Activated CD8-positive, alpha-beta memory T cell treated with anti-CD3 and anti-CD28 coated beads, Interleukin-2, amount 50 U/mL, for 1 hour (primary cell): ENCODE measurements at regions not wholly inside any gene's neighbourhood (a gene's known extent, or its start where the extent isn't known, plus 50 kb on each side); places are given as distances from the start of the nearest gene placed in this dataset.
"Not testable (repeated sequence)": the region's sequence is repeated elsewhere in the genome, so short reads cannot be mapped to it uniquely, and the experiment has no call there.

Source experiments
- DNase-seq: peaks from one replicate; pipeline ENCODE4 v3.0.0-alpha.2; 2020; ENCODE audit errors: extremely low read depth

DNA sequence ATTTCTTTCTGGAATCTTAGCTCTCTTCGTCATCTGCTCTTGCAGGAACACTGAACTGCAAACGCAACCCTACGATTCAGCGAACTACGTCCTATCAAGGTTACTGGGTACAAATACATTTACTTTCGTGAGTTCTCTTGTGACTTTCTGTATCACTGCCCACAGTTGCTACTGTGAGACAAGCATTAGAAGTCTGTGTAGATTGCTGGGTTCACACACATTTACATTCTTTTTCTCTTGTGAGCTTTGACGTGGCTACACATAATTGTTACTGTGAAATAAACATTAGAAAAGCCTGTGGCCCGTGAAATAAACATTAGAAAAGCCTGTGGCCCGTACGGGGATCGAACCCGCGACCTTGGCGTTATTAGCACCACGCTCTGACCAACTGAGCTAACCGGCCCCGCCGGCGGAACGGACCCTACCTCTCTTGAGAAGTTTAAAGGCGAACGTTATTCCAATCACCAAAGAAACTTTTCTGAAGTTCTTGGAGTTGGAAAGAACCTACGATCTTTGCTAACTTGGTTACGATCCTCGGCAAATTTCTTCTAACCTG lies 61.2 kb upstream of the ZNF322 start:
- DNase-seq, result not testable (repeated sequence)

DNA sequence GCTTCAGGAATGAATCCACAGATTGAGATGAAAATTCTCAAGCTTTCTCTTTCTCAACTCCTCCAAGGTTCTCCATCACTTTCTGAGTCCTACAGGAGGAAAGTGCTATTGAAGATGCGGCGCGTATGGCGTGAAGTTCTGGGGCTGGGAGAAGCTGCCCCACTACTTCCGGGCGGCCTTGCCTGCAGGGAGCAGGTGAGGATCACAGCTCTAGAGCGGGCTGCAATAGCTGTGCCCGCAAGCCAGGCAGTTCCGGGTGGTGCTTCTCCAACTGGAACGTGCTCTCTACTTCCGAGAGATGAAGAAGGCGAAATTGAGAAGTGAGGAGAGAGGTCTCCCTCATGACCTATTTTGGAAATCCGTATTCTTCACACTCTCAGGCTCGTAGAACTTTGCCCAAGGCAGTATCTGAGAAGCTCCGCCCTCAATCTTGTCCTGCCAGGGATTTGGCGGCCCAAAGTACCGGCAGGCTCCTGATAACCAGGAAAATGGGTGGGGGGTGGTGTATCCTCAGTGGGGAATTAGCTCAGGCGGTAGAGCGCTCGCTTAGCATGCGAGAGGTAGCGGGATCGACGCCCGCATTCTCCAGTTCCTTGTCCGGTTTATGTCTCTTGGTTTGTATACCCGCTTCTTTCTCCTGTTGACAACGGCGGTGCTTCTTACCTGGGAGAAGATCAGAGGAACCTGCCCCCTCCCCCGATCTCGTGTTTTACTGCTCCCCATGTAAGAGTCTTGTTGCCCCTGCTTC lies 70.6 kb upstream of the ZNF322 start:
- DNase-seq, result not testable (repeated sequence)

DNA sequence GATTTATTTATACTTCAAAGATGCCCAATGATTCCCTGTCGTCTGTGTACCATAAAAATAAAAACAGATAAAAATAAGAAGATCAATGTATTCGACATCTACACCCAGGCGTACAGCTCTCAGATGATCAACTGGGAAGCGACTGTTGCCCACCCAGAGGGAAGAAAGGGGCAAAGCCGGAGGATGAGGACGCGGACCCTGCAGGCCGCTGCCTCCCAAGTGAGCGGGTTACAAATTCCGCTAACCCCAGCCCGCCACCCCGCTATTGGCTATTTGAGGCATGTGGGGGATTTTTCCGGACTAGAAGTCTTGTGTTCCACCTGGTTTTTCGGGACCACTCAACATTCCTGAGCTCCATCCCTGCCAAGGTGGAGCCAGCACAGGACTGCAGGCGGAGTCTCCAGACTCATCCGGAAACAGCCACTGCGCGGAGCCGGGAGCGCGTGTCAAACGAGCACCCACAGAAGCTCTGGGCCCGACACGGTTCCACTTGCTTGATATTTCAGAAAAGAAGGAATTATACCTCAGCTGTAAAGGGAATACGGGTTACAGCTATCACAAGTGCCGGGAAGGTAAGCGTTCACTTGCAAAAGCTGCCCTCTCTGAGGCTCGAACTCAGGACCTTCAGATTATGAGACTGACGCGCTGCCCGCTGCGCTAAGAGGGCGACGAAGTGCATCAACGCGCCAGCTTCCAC lies 75.4 kb upstream of the ZNF322 start:
- DNase-seq, result not testable (repeated sequence)

DNA sequence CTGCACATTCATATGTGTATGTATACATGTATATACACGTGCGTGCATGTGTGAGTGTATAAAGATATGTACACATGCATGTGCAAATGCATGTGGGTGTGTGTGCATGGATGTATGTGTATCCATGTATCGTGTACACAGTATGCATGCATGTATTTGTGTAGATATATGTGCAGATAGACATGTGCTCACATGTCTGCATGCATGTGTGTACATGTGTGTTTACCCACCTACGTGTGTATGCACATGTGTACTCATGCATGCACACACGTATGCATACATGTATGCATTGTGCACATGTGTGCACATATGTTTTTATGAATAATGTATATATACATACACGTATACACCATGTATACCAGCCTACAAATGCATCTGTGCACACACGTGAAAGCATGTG lies 80.3 kb upstream of the ZNF322 start:
- DNase-seq, result no peak

DNA sequence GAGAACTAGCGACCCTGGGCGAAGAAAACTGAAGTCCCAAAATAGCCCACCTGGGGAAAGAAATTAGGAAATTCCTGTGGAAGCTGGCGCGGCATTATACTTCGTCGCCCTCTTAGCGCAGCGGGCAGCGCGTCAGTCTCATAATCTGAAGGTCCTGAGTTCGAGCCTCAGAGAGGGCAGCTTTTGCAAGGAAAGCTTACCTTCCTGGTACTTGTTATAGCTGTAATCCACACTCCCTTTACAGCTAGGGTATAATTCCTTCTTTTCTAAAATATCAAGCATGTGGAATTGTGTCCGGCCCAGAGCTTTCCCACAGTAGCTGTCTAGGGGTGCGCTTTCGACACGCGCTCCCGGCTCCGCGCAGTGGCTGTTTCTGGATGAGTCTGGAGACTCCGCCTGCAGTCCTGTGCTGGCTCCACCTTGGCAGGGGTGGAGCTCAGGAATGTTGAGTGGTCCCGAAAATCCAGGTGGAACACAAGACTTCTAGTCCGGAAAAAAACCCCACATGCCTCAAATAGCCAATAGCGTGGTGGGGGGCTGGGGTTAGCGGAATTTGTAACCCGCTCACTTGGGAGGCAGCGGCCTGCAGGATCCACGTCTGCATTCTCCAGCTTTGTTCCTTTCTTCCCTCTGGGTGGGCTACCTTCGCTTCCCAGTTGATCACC lies 83.7 kb upstream of the ZNF322 start:
- no peak for DNase-seq

DNA sequence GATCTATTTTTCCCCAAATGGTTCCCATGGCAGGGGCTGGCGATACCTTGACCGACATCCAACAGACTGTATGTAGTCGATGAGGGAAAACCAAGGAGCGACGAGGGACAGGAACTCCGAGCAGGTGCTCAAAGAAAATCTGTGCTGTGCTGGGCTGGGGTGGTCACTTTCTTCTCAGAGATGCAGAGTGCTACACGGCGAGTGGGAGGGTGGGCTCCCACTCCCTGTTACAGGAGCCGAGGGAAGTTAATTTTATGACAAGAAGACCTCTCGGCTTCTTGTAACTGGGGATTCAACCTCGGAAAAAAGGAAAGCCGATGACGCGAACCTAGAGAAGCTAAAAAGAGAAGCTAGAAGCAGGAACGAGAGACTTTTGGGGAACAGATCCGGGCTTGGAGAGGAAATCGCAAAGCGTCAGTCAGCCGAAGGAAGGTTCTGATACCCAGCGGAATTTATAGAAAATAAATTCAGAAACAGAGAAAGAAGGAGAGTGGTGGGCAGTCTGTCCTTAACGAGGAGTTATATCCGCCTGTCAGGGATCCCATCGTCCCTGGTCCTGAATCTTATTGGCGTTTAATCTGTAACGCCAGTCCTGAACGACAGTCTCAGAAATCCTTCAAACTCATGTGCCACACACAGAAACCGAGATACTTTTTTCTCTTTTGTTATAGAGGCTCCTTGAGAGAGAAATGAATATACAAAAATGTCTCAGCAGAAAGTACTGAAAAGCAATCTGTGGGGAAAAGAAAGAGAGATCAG lies 84.6 kb upstream of the ZNF322 start:
- DNase-seq, result no peak

DNA sequence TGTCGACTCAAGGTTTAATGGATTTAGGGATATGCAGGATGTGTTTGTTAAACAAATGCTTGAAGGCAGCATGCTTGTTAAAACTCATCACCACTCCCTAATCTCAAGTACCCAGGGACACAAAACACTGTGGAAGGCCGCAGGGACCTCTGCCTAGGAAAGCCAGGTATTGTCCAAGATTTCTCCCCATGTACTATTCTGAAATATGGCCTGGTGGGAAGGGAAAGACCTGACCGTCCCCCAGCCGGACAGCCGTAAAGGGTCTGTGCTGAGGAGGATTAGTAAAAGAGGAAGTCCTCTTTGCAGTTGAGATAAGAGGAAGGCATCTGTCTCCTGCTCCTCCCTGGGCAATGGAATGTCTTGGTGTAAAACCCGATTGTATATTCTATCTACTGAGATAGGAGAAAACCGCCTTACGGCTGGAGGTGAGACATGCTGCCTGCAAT lies 85.3 kb upstream of the ZNF322 start:
- DNase-seq, result not testable (repeated sequence)

DNA sequence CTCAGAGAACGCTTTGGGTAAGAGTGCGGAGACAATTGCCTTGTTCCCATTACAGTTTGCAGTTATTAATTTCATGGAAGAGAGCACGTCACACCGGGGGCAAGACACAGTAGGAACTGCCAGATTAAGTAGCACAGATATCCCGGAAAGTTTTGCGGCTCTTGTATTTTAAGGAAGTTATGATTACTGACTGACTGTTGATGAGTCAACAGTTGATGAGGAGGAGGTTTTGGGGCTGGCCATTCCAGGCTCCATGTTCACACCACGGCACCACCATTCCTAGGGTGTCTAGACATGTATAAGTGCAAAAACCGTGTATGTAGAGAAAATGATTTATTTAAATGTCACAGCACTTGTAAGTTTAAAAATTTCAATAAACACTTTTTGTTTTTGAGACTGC lies 86.4 kb upstream of the ZNF322 start:
- DNase-seq, result not testable (repeated sequence)

DNA sequence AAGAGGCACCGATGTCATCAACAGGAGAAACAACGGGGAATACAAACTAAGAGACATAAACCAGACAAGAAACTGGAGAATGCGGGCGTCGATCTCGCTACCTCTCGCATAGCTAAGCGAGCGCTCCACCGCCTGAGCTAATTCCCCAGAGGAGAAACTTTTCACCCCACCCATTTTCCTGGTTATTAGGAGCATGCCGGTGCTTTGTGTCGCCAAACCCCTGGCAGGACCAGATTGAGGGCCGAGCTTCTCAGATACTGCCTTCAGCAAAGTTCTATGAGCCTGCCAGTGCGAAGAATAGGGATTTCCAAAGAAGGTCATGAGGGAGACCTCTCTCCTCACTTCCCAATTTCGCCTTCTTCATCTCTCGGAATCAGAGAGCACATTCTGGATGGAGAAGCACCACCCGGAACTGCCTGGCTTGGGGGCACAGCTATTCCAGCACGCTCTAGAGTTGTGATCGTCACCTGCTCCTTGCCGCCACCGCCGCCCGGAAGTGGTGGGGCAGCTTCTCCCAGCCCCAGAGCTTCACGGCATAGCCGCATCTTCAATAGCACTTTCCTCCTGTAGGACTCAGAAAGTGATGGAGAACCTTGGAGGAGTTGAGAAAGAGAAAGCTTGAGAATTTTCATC lies 89.7 kb upstream of the ZNF322 start:
- not testable (repeated sequence) for DNase-seq

DNA sequence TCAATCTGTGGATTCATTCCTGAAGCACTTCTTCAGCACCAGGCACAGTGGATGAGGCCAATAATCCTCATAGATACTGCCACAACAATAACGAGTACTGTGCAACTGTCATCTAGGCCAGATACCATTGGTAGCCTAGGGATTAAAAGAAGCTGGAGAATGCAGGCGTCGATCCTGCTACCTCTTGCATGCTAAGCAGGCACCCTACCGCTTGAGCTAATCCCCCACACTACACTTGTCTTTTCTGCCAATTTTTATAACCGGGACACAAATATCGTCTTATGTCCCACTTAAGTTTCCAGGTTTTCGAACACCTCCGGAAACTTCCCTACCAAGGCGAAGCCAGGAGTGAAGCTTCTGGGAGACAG lies 90.2 kb upstream of the ZNF322 start:
- not testable (repeated sequence) for DNase-seq

DNA sequence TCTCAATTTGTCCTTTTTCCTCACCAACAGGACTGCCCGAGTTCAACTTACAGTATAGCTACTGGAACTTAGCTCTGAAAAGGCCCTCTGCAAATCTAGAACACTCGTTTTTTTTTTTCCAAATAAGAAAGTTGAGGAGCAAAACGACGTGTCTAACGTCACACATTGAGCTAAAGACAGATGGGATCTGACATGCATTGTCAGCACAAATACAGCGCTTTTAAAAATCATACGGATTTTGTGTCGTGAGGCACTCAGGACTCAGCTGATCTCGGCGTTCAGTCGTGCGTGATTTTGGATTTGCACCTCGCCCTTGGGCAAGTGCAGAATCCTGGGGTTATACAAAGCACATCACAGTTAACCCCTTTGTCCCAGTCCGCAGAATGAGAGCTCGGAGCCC lies 94.7 kb upstream of the ZNF322 start:
- no peak for DNase-seq

DNA sequence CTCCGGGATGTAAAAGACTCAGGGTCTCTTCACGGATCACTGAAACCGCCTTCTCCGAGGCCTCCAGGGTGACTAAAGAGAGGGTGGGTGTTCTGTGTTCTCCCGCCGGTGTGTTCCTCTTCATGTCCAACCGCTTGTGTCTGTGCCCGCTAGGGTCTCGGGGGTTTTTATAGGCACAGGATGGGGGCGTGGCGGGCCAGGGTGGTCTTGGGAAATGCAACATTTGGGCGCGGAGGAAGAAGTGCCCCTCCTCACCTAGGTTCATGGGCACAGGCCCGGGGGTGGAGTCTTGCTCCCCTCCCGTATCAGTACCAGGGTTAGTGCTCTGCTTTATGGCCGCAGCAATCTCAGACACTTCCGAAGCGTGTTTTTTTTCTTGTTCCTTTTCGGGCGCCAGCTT lies 95.3 kb upstream of the ZNF322 start:
- DNase-seq, result not testable (repeated sequence)

DNA sequence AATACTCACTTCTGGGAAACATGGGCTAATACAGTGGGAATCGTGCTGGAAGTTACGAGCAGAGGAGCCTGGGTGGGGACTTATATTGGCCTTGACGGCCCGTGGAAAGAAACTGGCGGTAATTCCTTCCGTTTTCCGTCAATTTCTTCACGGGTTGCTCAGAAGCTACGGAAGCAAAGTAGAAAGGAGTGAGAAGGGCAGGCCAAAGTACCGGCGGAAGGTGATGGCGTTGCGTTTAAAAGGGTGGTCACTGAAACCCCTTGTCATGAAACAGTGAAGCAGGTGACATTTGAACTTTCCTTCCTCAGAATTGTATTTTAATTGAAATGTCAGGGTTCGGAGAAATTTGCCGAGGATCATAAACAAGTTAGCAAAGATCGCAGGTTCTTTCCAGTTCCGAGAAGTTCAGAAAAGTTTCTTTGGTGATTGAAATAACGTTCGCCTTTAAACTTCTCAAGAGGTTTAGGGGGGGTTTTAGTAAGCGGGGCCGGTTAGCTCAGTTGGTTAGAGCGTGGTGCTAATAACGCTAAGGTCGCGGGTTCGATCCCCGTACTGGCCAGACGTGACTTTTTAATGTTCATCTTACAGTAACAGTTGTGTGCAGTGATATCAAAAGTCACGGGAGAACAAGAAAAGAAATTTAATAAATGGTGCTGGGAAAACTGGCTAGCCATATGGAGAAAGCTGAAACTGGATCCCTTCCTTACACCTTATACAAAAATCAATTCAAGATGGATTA lies 96.7 kb upstream of the ZNF322 start:
- not testable (repeated sequence) for DNase-seq

DNA sequence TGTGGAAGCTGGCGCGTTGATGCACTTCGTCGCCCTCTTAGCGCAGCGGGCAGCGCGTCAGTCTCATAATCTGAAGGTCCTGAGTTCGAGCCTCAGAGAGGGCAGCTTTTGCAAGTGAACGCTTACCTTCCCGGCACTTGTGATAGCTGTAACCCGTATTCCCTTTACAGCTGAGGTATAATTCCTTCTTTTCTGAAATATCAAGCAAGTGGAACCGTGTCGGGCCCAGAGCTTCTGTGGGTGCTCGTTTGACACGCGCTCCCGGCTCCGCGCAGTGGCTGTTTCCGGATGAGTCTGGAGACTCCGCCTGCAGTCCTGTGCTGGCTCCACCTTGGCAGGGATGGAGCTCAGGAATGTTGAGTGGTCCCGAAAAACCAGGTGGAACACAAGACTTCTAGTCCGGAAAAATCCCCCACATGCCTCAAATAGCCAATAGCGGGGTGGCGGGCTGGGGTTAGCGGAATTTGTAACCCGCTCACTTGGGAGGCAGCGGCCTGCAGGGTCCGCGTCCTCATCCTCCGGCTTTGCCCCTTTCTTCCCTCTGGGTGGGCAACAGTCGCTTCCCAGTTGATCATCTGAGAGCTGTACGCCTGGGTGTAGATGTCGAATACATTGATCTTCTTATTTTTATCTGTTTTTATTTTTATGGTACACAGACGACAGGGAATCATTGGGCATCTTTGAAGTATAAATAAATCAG lies 106.8 kb upstream of the ZNF322 start:
- not testable (repeated sequence) for DNase-seq

DNA sequence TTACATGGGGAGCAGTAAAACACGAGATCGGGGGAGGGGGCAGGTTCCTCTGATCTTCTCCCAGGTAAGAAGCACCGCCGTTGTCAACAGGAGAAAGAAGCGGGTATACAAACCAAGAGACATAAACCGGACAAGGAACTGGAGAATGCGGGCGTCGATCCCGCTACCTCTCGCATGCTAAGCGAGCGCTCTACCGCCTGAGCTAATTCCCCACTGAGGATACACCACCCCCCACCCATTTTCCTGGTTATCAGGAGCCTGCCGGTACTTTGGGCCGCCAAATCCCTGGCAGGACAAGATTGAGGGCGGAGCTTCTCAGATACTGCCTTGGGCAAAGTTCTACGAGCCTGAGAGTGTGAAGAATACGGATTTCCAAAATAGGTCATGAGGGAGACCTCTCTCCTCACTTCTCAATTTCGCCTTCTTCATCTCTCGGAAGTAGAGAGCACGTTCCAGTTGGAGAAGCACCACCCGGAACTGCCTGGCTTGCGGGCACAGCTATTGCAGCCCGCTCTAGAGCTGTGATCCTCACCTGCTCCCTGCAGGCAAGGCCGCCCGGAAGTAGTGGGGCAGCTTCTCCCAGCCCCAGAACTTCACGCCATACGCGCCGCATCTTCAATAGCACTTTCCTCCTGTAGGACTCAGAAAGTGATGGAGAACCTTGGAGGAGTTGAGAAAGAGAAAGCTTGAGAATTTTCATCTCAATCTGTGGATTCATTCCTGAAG lies 111.6 kb upstream of the ZNF322 start:
- not testable (repeated sequence) for DNase-seq

DNA sequence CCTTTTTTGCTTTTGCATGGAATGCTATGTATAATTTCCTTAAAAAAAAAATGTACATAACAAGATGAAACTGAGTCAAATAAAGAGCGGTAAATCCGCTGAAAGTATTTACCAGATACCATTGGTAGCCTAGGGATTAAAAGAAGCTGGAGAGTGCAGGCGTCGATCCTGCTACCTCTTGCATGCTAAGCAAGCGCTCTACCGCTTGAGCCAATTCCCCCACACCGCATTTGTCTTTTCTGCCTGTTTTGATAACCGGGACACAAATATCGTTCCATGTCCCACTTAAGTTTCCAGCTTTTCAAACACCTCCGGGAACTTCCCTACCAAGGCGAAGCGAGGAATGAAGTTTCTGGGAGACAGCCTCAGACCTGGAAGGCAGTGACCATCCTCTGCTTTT lies 113.9 kb upstream of the ZNF322 start:
- not testable (repeated sequence) for DNase-seq

DNA sequence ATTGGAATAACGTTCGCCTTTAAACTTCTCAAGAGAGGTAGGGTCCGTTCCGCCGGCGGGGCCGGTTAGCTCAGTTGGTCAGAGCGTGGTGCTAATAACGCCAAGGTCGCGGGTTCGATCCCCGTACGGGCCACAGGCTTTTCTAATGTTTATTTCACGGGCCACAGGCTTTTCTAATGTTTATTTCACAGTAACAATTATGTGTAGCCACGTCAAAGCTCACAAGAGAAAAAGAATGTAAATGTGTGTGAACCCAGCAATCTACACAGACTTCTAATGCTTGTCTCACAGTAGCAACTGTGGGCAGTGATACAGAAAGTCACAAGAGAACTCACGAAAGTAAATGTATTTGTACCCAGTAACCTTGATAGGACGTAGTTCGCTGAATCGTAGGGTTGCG lies 121.0 kb upstream of the ZNF322 start:
- not testable (repeated sequence) for DNase-seq

DNA sequence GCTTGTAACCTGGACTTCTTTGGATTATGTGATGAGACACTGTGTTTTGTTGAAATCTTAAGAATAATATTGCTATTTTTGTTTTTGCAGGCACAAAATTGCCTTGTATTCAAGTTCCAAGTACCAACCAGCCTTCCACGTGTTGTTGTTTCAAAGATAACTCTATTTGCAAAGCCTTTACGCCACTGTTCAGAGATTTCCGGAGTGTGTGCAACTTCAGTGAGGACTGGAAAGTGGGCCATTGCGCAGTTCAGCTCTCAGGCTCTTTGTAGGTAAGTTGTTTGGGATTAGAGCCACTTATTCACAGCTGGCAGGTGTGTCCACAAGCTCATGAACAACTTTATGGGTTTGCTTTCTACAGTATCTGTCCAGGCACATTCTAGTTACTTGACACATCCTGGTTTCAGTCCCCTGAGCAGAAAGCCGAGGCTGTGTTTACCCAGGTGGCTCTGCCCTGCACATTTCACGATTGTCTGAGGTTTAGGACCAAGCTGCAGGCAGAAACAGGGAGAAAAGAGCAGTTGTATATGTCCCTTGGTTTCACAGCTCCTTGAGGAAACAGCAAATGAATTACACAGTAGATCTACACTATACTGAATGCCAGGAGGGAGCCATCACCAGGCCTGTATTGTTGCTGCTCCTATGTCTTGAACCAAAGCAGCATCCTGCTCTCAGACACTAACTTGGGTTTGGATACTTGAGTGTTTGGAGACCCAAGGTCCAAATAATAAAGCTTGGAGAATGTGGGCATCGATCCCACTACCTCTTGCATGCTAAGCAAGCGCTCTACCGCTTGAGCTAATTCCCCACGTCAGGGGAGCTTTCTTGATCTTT lies 136.1 kb upstream of the ZNF322 start:
- not testable (repeated sequence) for DNase-seq
